ENCODE measurements at regions not wholly inside any gene's neighbourhood (a gene's known extent, or its start where the extent isn't known, plus 50 kb on each side); places are given as distances from the start of the nearest gene placed in this dataset.

DNA sequence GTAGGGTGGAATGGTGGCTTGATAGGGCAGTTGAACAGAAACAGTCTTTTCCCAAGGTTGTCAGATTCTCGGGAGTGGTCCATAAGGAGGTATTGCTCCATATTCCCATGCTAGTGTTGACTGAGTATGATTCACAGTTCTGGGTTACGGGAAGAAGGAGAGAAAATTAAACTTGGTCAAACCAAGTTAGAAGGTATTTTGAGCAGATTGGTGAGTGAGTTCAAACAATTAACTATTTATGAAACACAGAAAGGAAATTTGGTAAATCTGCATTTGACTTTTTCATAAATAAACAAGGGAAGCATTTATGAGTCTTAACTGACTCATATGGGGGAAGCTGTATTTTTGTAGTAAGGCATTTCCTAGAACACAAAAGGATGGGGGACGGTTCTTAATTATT, 2419.4 kb downstream of the PCDH9 start:
- Histone ChIP-seq H3K36me3 (ENCODE audit: control insufficient read depth, low read length) (no peaks in the 10 kb centered on the region), H4K20me1 (ENCODE audit: control insufficient read depth, insufficient read depth, low read depth, low read length) (no peaks in the 10 kb centered on the region), H3K4me1 (ENCODE audit: control insufficient read depth, low read length) (no peaks in the 10 kb centered on the region), H3F3A (ENCODE audit: control insufficient read depth, insufficient read depth) (no peaks in the 10 kb centered on the region), H3K4me2 (ENCODE audit: low read length) (no peak overlapping the region), H3K27ac (ENCODE audit: low read depth, low read length) (no peak overlapping the region), H3K9me2 (replicated peaks; ENCODE audit: control insufficient read depth, low read length) (no peaks in the 10 kb centered on the region), H3K4me3 (ENCODE audit: low read length) (no peak overlapping the region), H3K9me3 (ENCODE audit: control insufficient read depth, insufficient read depth, low read length) (no peaks in the 10 kb centered on the region; the same call in 1 of the 2 replicates), H3K79me2 (ENCODE audit: control insufficient read depth, low read length) (no peaks in the 10 kb centered on the region), H3K27me3 (ENCODE audit: control insufficient read depth, low read length) (no peaks in the 10 kb centered on the region)
- TF ChIP-seq, protein P1, sequence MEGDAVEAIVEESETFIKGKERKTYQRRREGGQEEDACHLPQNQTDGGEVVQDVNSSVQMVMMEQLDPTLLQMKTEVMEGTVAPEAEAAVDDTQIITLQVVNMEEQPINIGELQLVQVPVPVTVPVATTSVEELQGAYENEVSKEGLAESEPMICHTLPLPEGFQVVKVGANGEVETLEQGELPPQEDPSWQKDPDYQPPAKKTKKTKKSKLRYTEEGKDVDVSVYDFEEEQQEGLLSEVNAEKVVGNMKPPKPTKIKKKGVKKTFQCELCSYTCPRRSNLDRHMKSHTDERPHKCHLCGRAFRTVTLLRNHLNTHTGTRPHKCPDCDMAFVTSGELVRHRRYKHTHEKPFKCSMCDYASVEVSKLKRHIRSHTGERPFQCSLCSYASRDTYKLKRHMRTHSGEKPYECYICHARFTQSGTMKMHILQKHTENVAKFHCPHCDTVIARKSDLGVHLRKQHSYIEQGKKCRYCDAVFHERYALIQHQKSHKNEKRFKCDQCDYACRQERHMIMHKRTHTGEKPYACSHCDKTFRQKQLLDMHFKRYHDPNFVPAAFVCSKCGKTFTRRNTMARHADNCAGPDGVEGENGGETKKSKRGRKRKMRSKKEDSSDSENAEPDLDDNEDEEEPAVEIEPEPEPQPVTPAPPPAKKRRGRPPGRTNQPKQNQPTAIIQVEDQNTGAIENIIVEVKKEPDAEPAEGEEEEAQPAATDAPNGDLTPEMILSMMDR (IDR thresholded peaks at IDR 0.05; ENCODE audit: low read depth, low read length, poor library complexity, severe bottlenecking): no peak
- TF ChIP-seq EZH2phosphoT487 (IDR thresholded peaks at IDR 0.05; ENCODE audit: borderline replicate concordance, low read length): no peak

DNA sequence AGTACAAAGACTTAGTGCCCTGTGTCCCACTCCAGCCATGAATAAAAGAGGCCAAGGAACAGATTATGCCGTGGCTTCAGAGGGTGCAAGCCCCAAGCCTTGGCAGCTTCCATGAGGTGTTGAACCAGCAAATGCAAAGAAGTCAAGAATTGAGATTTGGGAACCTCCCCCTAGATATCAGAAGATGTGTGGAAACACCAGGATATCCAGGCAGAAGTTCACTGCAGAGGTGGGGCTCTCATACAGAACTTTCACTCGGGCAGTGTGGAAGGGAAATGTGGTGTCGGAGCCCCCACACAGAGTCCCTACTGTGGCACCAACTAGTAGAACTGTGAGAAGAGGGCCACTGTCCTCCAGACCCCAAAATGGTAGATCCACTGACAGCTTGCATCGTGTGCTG, 2421.4 kb downstream of the PCDH9 start:
- Histone ChIP-seq H3K36me3 (ENCODE audit: control insufficient read depth, low read length) (no peaks in the 10 kb centered on the region), H3K27me3 (ENCODE audit: control insufficient read depth, low read length) (no peaks in the 10 kb centered on the region), H3K4me3 (ENCODE audit: low read length) (no peak overlapping the region), H3K4me2 (ENCODE audit: low read length) (no peak overlapping the region), H3K79me2 (ENCODE audit: control insufficient read depth, low read length) (no peaks in the 10 kb centered on the region), H4K20me1 (ENCODE audit: control insufficient read depth, insufficient read depth, low read depth, low read length) (no peaks in the 10 kb centered on the region), H3F3A (ENCODE audit: control insufficient read depth, insufficient read depth) (no peaks in the 10 kb centered on the region), H3K27ac (ENCODE audit: low read depth, low read length) (no peak overlapping the region), H3K4me1 (ENCODE audit: control insufficient read depth, low read length) (no peaks in the 10 kb centered on the region), H3K9me2 (replicated peaks; ENCODE audit: control insufficient read depth, low read length) (no peaks in the 10 kb centered on the region), H3K9me3 (ENCODE audit: control insufficient read depth, insufficient read depth, low read length) (no peaks in the 10 kb centered on the region; the same call in 1 of the 2 replicates)
- TF ChIP-seq, protein P1 (IDR thresholded peaks at IDR 0.05; ENCODE audit: low read depth, low read length, poor library complexity, severe bottlenecking): no peak
- no peak for TF ChIP-seq EZH2phosphoT487 (IDR thresholded peaks at IDR 0.05; ENCODE audit: borderline replicate concordance, low read length)

DNA sequence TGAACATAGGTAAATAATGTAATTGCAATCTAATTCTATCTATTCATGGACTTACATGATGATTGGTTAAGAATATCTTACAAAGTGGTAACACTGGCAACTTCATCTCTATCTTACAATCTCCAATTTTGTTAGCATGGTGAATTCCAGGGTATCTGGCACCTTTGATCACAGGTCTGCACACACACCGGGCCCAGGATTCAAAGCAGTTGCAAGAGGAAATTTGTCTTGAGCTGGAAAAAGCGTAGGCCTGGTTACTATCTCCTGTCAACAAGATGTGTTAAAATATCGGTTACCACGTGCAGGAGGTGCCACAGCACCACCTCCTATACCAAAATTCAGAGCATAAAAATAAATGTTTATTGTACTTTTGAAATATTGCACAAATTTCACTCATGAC, 2428.4 kb downstream of the PCDH9 start:
- Histone ChIP-seq H3K9me2 (replicated peaks; ENCODE audit: control insufficient read depth, low read length) (no peaks in the 10 kb centered on the region), H3K27me3 (ENCODE audit: control insufficient read depth, low read length) (no peaks in the 10 kb centered on the region), H3K27ac (ENCODE audit: low read depth, low read length) (no peak overlapping the region), H3F3A (ENCODE audit: control insufficient read depth, insufficient read depth) (no peaks in the 10 kb centered on the region), H3K79me2 (ENCODE audit: control insufficient read depth, low read length) (no peaks in the 10 kb centered on the region), H3K9me3 (ENCODE audit: control insufficient read depth, insufficient read depth, low read length) (no peaks in the 10 kb centered on the region), H3K4me2 (ENCODE audit: low read length) (no peak overlapping the region), H3K4me3 (ENCODE audit: low read length) (no peak overlapping the region), H3K4me1 (ENCODE audit: control insufficient read depth, low read length) (no peaks in the 10 kb centered on the region), H4K20me1 (ENCODE audit: control insufficient read depth, insufficient read depth, low read depth, low read length) (no peaks in the 10 kb centered on the region), H3K36me3 (ENCODE audit: control insufficient read depth, low read length) (no peaks in the 10 kb centered on the region)
- TF ChIP-seq, protein P1 (IDR thresholded peaks at IDR 0.05; ENCODE audit: low read depth, low read length, poor library complexity, severe bottlenecking): no peak
- TF ChIP-seq EZH2phosphoT487 (IDR thresholded peaks at IDR 0.05; ENCODE audit: borderline replicate concordance, low read length): no peak

DNA sequence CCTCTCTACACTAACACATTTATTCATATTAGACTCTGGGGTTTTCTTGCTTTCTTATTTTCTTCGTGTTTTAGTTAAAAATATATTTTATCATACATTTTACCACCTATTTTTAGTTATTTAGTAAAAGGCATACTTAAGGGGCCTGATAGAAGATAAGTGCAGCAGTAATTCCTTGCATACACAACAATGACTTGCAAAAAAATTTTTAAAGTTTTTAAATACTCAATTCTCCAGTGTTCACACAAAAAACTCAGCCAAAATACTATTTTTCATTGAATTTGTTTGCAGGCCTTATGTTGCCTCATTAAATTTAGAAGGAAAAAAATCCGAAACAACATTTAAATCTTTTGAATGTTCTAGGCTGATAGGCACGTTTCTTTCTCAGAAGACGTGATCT, 2431.7 kb downstream of the PCDH9 start:
- Histone ChIP-seq H3K4me1 (ENCODE audit: control insufficient read depth, low read length) (no peaks in the 10 kb centered on the region), H3F3A (ENCODE audit: control insufficient read depth, insufficient read depth) (no peaks in the 10 kb centered on the region), H3K4me3 (ENCODE audit: low read length) (no peak overlapping the region), H3K4me2 (ENCODE audit: low read length) (no peak overlapping the region), H3K36me3 (ENCODE audit: control insufficient read depth, low read length) (no peaks in the 10 kb centered on the region), H3K9me3 (ENCODE audit: control insufficient read depth, insufficient read depth, low read length) (no peaks in the 10 kb centered on the region), H3K79me2 (ENCODE audit: control insufficient read depth, low read length) (no peaks in the 10 kb centered on the region), H4K20me1 (ENCODE audit: control insufficient read depth, insufficient read depth, low read depth, low read length) (no peaks in the 10 kb centered on the region), H3K27ac (ENCODE audit: low read depth, low read length) (no peak overlapping the region), H3K27me3 (ENCODE audit: control insufficient read depth, low read length) (no peaks in the 10 kb centered on the region), H3K9me2 (replicated peaks; ENCODE audit: control insufficient read depth, low read length) (no peaks in the 10 kb centered on the region)
- TF ChIP-seq, protein P1 (IDR thresholded peaks at IDR 0.05; ENCODE audit: low read depth, low read length, poor library complexity, severe bottlenecking): no peak
- no peak for TF ChIP-seq EZH2phosphoT487 (IDR thresholded peaks at IDR 0.05; ENCODE audit: borderline replicate concordance, low read length)
